RCC 7860 (cell line): ENCODE measurements at regions not wholly inside any gene's neighbourhood (a gene's known extent, or its start where the extent isn't known, plus 50 kb on each side); places are given as distances from the start of the nearest gene placed in this dataset.
A peak's percentile ranks its signal among the peaks of the same experiment; 100 is the strongest.

Source experiments
- DNase-seq: peaks from one replicate; pipeline ENCODE4 v3.0.0-alpha.2; 2015; ENCODE audit warnings: low spot score
- FAIRE-seq: peaks from 2 replicates; lab custom pipeline; 2012; peaks lifted over from hg19 to GRCh38; lab: Jason Lieb, UNC

DNA sequence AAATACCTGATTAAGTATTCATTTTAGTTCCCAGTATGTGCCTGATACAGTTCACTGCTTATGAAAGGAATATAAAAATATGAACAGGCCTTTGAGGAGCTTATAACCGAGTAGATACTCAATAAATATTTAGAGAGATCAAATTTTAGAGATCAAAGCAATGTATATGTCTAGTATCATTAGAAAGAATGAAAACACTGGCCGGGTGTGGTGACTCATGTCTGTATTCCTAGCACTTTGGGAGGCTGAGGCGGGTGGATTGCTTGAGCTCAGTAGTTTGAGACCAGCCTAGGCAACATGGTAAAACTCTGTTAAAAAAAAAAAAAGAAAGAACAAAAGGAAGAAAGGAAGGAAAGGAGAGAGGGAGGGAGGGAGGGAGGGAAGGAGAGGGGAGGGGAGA is 113.2 kb upstream of the EEA1 start:
- FAIRE-seq (no peak), DNase-seq (no peak)

DNA sequence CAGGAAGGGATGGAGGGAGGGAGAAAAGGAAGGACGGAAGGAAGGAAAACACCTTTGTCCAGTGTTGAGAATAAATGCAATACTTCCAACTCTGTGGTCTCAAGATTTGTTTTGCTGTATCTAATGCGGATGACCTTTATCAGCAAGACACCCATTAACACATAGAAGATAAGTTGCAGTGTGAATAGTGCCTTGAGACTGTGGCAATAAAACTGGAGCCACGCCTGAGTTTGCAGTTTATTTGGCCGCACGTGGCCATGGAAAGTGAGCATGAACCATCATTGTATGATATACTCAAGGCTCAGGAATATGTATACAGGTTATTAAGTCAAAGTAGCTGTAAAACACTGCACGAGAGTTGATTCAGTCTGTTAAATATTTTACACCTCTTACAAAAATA is 113.6 kb upstream of the EEA1 start:
- no peak for FAIRE-seq

DNA sequence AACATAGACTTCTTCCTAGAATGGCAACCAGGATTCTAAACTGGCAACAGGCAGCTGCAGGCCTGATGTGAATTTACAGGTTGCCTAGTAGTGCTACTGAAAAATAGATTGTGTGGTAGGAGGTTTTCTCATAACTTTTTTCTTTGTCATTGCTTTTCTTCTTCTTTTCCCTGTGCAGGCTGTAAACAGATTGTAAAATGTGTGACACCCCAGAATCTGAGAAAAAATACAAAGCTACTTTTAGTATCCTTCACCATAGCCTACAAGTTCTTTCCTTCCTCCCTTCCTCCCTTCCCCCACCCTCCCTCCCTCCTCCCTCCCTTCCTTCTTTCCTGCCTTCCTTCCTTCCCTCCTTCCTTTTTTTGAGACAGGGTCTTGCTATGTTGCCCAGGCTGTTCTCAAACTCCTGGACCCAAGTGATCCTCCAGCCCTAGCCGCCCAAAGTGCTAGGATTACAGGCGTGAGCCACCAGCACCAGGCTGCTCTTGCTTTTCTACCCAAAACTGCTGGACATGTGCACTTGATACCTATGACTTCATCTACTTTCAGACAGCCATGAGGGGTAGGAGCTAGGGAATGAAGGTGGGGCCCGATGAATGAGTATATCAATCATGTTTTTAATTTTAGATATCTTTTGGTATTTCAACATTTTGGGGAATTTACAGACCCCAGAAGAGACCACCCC is 114.2 kb upstream of the EEA1 start:
- DNase-seq, result no peak
- FAIRE-seq, result no peak

More for the DNA sequence above, 113.6 kb upstream of the EEA1 start:
- no peak for DNase-seq

DNA sequence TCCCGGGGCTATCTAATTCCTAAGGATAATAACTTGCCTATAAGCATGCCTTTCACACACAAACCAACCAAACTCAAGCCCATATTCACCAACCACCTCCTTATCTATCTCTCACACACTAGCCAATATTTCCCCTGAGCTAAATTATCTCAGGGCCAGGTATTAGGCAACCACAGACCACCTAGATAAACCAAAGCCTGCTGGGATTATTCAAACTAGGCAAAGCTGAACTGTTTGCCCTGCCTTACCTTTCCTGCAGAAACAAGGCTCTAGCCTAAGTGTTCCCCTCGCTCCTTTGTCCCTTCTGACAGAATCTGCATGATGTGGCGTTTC is 114.7 kb upstream of the EEA1 start:
- no peak for DNase-seq
- FAIRE-seq, result no peak

DNA sequence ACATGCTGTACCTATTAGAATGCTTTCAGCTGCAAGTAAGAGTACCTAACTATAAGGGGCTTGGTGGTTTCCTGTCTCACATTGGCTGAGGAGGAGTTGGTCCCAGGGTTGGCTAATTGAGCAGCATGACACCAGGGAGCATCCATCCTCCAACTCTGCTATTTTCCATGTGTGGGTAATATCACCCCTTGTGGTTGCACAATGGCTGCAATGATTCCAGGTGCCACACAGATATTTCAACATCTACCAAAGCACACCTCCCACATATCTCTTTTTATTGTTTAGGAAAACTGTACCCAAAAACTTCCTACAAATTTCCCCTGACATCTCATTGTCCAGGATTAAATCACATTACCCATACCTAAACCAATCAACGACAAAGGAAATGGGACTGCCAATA is 118.0 kb upstream of the EEA1 start:
- no peak for DNase-seq
- FAIRE-seq, result no peak

DNA sequence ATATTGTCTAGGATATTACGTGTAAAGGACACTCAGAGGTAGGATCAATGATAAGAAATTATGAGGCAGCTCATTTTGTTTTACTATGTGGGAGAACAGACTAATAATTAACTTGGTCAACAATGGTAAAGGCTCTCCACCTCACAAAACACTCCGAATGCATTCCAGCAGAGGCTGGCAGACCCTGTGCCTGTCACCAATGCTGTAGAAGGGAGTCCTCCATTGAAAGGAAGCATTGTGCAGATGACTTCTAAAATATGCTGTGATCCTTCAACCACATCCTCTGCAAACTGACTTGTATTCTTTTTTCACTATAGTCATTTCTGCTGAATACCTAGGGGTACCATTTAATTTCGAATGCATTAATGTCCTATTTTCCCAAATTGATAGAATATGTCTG is 119.6 kb upstream of the EEA1 start:
- FAIRE-seq (no peak), DNase-seq (peak; percentile 14)

DNA sequence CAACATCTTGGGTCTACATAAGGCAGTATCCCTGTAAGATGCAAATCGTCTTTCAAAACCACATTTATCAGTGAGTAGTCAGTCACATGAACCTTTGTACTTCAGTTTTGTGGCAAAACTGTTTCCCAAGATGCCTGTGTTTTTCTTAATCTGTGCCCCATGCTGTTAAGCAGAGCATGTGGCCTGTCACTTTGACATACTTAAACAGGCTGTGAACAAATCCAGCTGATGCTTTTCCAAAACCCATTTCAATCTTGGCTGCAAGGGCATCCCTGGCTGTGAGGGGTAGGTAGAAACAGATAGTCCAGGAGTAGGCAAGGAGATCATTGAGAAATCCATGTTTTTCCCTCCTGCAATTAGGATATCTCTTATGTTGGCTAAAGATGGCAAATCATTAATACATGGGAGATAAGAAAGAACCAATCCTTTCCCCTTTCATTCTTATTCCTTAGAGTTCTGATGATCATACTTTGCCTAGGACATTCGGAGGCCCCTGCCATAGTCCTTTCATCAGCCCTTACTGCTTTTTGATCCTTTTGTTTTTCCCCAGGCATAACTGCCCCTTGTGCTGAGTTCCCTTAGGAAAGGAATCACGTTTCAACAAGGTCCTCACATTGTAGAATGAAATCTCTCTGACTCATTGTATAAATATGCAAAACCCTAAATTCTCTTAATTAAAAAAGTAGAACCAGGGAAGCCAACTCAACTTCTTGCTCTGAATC is 121.1 kb upstream of the EEA1 start:
- FAIRE-seq, result no peak
- no peak for DNase-seq

DNA sequence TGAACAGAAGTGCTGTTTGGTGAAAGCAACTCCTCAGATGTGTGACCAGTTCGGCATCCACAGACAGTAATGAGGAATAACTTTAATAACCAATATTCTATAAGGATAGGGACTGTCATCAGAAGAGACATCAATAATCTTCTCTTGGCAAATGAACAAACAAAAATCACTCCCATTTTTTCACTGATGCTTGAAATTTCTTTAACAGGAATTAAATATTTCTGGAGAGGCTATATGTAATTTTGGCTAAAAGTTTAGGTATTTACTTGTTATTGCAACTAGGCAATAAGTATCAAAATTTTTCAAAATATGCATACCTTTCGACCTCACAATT is 121.6 kb upstream of the EEA1 start:
- no peak for DNase-seq
- no peak for FAIRE-seq

DNA sequence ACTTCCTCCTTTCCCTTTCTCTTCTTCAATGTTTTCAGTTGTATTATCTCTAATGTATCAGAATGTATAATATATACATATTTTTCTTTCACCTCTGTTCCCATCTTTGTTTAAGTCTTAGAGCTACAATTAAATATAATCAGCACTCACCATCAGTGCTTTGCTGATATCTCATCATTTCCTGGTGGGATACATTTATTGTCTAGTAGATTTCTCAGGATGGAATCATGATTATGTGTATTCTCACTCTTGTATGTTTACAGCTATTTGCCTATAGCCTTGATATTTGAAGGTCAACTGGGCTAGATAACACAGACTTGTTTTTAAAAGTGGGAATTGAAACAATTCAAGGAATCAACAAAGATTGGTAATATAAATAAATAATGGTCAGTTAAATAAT is 124.9 kb upstream of the EEA1 start:
- FAIRE-seq (no peak), DNase-seq (no peak)

DNA sequence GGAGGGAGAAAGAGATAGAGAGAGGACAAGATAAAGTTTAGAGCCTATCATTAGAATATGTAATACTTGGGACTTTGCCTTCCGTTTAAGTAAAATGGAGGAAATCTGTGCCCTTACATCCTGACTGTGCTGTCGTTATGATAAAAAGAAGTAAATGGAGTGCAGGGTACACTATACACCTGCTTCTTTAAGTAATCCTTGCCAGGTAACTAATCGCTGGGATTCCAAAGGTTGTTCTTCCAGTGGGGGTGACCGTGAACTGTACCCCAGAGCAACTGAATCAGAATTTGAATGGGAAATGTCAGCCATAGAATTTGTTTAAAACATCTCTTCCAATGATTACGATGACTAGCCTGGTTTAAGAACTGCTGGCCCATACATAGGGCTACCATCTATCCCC is 126.1 kb upstream of the EEA1 start:
- FAIRE-seq (no peak), DNase-seq (no peak)

DNA sequence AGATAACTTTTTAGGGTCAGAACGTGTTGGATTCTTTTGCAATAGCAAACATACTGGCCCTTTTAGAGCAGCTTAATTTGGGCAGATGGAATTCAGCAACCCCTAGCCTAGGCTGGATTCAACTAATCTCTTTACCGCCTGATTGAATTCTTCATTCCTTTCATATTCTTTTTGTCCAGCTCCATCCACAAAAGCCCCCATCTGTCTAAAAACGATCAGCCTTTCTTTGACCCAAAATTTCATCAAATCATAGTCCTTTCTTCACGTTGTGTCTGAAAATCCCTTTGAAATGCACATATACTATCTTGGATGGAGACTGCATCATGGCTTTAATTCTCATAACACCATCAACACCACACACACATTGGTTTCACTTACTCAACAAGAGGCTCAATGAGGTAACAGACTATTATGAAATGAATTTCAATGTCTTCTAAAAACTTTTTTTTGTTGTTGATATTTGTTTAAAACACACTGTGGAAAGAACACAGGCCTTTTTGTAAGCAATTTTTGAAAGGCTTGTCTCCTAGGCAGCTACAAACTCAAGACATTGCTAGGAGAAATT is 128.0 kb upstream of the EEA1 start:
- DNase-seq (no peak), FAIRE-seq (no peak)

DNA sequence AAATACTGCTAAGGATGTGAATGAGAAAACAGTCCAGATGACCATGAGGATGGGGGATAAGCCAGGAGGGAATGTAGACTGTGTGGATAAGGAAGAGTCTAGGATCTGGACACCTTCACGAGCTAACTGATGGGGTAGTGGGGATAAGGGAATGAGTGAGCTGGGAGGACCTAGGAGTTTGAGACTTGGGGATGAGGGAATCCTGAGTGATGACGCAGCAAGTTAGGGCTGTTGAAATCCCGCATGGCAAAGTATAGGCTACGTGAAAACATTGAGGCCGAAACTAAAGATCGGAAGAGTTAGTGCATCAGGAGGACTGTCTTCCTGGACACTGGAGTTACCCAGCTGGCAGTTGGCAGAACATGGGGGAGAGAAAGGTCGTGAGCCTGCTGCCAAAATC is 129.2 kb upstream of the EEA1 start:
- FAIRE-seq (no peak), DNase-seq (no peak)

DNA sequence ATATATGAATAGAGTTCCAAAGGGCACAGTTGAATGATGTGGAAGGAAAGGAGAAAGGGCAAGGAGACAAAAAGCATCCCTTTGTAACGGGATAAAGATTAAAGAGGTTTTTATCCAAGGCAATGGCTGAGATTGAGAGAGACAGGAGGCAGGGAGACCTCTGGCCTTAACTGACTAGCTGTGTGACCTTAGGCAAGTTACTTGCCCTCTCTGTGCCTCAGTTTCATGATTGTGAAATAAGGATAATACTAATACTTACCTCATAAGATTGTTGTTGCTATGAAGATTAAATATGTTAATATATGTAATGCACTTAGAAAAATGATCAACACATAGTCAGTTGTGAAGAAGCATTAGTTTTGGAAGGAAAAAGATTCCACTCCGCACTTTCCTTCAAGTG is 130.2 kb upstream of the EEA1 start:
- FAIRE-seq (no peak), DNase-seq (no peak)

DNA sequence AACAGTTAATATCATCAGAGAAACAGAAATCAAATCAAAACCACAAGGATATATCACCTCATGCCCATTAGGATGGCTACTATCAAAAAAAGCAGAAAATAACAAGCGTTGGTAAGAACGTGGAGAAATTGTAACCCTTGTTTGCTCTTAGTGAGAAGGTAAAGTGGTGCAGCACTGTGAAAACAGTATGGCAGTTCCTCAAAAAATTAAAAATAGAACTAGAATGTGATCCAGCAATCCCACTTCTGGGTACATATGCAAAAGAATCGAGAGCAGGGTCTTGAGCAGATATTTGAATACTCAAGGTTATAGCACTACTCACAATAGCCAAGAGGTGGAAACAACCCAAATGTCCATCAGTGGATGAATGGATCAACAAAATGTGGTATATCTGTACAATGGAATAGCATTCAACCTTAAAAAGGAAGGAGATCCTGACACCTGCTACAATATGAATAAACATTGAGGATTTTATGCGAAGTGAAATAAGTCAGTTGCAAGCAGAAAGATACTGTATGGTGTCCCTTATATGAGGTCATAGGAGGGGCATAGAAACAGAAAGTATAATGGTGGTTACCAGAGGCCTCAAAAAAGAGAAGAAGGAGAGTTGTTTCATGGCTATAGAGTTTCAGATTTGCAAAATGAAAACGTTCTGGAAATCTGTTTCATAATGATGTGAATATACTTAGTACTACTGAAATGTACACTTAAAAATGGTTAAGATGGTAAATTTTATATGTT is 131.0 kb upstream of the EEA1 start:
- FAIRE-seq (no peak), DNase-seq (no peak)

DNA sequence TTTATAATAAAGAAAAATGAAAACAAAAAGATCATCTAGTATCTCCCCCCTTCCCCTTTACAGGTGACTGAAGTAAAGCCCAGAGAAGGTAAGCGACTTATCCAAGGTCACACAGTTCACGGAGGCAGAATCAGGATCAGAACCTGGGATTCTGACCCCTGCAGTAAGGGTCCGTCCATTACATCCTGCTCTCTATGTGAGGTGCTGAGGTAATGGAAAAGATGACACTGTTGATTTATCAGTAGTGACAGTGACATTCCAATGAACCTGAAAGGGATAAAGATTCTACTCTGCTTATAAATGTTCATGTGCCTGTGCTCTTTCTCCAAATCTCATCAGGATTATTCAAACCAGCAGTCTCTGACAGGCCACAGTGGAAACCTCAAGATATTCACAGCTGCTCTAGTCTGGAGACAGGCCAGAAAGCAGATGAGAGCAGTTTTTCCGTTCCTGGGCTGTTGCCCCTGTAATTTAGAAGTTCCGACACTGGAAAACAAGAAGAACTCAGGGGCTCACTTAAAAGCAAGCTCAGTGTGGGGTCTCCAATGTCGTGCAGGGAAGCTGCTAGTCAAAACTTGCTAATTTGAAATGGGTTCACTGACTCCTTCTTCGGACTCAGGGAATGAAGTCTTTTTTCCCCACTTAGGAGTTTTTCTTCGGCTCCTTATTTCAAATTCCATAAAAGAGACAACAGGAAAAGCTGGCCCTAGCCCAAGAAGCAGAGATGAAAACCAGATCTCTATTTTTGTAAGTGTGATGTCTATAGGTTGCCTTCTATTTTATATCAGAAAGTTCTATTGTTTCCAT is 131.8 kb upstream of the EEA1 start:
- no peak for FAIRE-seq
- no peak for DNase-seq

DNA sequence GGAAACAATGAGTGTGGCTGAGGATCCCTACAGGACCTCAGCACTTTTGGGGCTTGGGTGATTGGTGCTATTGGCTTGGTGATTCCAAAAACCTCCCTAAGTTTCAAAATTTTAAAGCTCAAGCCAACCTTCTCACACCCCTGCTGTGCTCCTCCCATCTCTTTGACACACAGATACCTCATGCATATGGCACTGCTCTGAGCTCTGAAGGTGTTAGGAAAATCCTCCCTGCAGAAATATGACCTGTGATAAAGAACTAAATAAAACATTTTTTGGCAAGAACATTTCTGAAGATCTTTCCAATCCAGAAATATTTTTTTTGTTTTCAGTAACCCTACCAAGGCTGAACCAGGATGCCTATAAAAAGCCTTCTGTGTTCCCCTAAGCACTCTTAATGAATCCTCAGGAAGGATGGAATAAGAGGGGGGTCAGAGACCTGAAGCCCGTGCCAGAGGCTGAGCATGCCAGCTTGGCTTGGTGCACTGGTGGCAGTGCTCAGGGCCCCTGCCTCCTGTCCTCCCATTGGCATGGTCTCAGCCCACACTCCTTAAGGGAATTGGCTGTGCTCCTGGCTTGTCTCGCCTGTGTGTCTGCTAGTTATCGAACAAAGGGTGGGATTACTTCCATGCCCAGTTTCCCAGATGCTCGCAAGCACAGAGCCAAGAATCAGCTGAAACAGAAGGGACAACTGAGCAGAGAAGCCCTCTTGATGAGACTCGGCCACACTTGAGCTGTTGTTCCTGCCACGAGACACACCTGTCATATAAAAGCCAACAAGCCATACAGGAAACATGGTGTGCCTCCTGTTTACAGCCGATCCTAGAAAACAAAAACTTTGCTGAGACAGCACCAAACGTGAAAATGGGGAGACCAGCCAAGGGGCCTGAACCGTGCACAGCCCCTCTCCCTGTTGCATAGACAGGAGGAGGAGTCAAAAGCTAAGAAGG is 132.7 kb upstream of the EEA1 start:
- FAIRE-seq (no peak), DNase-seq (no peak)

DNA sequence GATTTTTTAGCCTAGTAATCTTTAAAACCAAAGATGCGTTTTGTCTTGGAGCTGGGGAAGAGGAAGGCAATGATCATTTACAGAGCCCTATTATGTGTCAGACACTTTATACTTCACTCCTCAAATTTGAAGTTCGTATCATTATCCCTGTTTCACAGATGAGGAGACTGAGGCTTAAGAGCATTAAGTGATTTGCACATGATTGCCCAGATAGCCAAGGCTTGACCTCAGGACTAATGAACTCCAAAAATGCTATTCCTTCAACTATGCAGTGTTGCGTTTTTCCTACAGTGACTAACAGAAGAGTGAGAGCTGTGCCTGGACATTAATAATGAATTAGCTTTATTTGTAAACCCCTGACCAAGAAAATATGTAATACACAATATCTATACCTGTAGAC is 136.8 kb upstream of the EEA1 start:
- no peak for DNase-seq
- no peak for FAIRE-seq

DNA sequence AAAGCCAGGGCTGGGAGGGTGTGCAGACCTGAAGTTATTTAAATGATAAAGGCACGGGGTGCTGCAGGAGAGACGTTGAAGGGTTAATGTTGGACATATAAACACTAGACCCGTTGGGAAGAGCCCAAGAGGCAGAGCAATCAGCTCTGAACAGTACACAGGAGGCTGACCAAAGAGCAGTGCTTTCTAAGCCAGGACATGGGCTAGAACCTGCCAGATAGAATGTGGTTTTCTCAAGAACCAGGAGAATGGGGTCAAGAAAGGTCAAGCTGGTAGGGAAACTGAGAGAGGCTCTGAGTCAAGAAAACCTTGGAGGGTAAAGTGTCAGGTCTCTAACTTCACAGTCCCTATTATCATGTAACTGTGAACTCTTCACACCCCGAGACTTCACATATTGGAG is 143.2 kb upstream of the EEA1 start:
- FAIRE-seq (no peak), DNase-seq (no peak)

DNA sequence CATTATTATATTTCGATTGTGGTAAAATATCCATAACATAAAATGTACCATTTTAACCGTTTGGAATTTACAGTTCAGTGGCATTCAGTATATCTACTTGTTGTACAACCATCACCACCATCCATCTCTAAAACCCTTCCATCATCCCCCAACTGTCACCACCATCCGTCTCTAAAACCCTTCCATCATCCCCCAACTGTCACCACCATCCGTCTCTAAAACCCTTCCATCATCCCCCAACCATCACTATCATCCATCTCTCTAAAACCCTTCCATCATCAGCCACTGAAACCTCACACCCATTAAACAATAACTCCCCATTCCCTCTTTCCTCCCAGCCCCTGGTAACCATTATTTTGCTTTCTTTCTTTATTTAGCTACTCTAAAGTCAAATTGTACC is 144.2 kb upstream of the EEA1 start:
- no peak for FAIRE-seq
- DNase-seq, result no peak

DNA sequence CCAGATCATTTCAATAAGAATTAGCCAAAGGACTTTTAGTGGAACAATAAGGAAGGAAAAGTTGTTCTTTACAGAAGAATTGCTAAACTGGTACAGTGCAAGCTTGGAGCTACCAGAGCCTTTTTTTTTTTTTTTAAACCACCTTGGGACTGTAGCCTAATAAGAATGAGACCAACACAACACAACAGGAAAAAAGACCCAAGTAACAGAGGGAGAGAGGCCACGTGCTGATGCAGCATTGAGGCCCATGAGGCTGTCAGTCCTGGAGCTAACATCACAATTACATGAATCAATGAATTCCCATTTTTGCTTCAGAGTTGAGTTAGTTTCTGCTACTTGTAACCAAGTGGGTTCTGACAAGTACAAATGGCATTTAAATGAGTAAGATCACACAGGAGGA is 149.0 kb upstream of the EEA1 start:
- no peak for DNase-seq
- no peak for FAIRE-seq
